ENCODE measurements at regions not wholly inside any gene's neighbourhood (a gene's known extent, or its start where the extent isn't known, plus 50 kb on each side); places are given as distances from the start of the nearest gene placed in this dataset.

GRCh38 chr2:22500555-22500935, 884.4 kb upstream of the KLHL29 start:
- TF ChIP-seq FOXP1 (CRISPR knock-in tag; IDR thresholded peaks at IDR 0.05; ENCODE audit: borderline replicate concordance) (no peak), NR1H2 (CRISPR knock-in tag; IDR thresholded peaks at IDR 0.05) (no peak), CTCF (IDR thresholded peaks at IDR 0.05) (no peak), CREB1 (CRISPR knock-in tag; IDR thresholded peaks at IDR 0.05) (no peak), OVOL2 (CRISPR knock-in tag; IDR thresholded peaks at IDR 0.05; ENCODE audit: borderline replicate concordance) (no peak), E2F4 (CRISPR knock-in tag; IDR thresholded peaks at IDR 0.05; ENCODE audit: borderline replicate concordance, low read depth) (no peak), ZNF416 (CRISPR knock-in tag; IDR thresholded peaks at IDR 0.05) (no peak)

All from WTC11 (cell line).